IPS-20b (cell line): ENCODE measurements at regions not wholly inside any gene's neighbourhood (a gene's known extent, or its start where the extent isn't known, plus 50 kb on each side); places are given as distances from the start of the nearest gene placed in this dataset.

Experiments
- H3K27ac ChIP-seq: one replicate; pipeline ENCODE4 v1.5.1; 2013; ENCODE audit warnings: low read length
- H3K27me3 ChIP-seq: 2 replicates; pipeline ENCODE4 v1.6.1; 2013; ENCODE audit warnings: mild to moderate bottlenecking, low read length, inconsistent platforms; ENCODE audit not compliant: insufficient read depth
- H3K36me3 ChIP-seq: 2 replicates; pipeline ENCODE4 v1.6.1; 2013; ENCODE audit warnings: low read depth, mild to moderate bottlenecking, inconsistent platforms, low read length, moderate library complexity; ENCODE audit not compliant: insufficient read depth
- H3K4me1 ChIP-seq: 2 replicates; pipeline ENCODE4 v1.6.1; 2013; ENCODE audit warnings: mild to moderate bottlenecking, control low read depth, inconsistent platforms, low read length, moderate library complexity; ENCODE audit not compliant: insufficient read depth
- H3K4me3 ChIP-seq: 2 replicates; pipeline ENCODE4 v1.5.1; 2013; ENCODE audit warnings: mild to moderate bottlenecking, low read length, inconsistent platforms
- H3K9ac ChIP-seq: 2 replicates; pipeline ENCODE4 v1.6.1; 2013; ENCODE audit warnings: low read depth, mild to moderate bottlenecking, inconsistent platforms, low read length, moderate library complexity
- H3K9me3 ChIP-seq: 2 replicates; pipeline ENCODE4 v1.6.1; 2013; ENCODE audit warnings: mild to moderate bottlenecking, low read depth, low read length, inconsistent platforms; ENCODE audit not compliant: insufficient read depth

- Histone ChIP-seq H3K36me3 (no peaks in the 10 kb centered on the region), H3K27me3 (no peaks in the 10 kb centered on the region), H3K9ac (no peak overlapping the region), H3K4me3 (no peak overlapping the region), H3K27ac (no peak overlapping the region), H3K9me3 (no peaks in the 10 kb centered on the region), H3K4me1 (no peaks in the 10 kb centered on the region)
Observed at GRCh38 chr9:1434052-1434767, 384.1 kb downstream of the DMRT2 start.

DNA sequence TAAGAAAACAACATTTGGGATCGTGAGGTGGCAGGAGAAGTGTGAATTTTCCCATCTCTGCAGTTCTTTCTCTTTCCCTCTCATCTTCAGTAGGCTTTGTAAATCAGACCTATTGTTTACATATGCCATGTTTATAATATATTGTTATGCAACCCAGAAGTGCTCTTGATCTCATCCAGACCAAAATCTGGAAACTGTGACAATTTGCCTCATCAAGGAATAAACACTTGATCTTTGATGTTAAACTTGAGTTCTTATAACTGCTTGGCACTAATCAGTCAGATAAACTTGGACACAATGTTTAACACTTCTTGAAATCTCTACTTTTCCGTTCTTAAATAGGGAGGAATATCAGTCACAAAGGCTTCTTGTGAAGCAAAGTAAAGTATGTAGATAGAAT is 384.7 kb downstream of the DMRT2 start:
- Histone ChIP-seq H3K9ac (no peak overlapping the region), H3K4me1 (no peaks in the 10 kb centered on the region), H3K27me3 (no peaks in the 10 kb centered on the region), H3K36me3 (no peaks in the 10 kb centered on the region), H3K27ac (no peak overlapping the region), H3K9me3 (no peaks in the 10 kb centered on the region), H3K4me3 (no peak overlapping the region)

- H3K9ac ChIP-seq, result no peak overlapping the region
- no peak overlapping the region for H3K27ac ChIP-seq
- no peaks in the 10 kb centered on the region for H3K36me3 ChIP-seq
- H3K27me3 ChIP-seq, result no peaks in the 10 kb centered on the region
- H3K9me3 ChIP-seq, result no peaks in the 10 kb centered on the region
- H3K4me1 ChIP-seq, result no peaks in the 10 kb centered on the region
- H3K4me3 ChIP-seq, result no peak overlapping the region
Observed at GRCh38 chr9:1440256-1440655, 390.1 kb downstream of the DMRT2 start.

- H3K27me3 ChIP-seq, result no peaks in the 10 kb centered on the region
- H3K9me3 ChIP-seq, result no peaks in the 10 kb centered on the region
- no peaks in the 10 kb centered on the region for H3K4me1 ChIP-seq
- H3K36me3 ChIP-seq, result no peaks in the 10 kb centered on the region
- no peak overlapping the region for H3K27ac ChIP-seq
- H3K9ac ChIP-seq, result no peak overlapping the region
- H3K4me3 ChIP-seq, result no peak overlapping the region
Observed at GRCh38 chr9:1442105-1442504, 391.9 kb downstream of the DMRT2 start.

GRCh38 chr9:1443450-1443849 is 393.3 kb downstream of the DMRT2 start:
- H3K4me3 ChIP-seq, result no peak overlapping the region
- no peaks in the 10 kb centered on the region for H3K9me3 ChIP-seq

DNA sequence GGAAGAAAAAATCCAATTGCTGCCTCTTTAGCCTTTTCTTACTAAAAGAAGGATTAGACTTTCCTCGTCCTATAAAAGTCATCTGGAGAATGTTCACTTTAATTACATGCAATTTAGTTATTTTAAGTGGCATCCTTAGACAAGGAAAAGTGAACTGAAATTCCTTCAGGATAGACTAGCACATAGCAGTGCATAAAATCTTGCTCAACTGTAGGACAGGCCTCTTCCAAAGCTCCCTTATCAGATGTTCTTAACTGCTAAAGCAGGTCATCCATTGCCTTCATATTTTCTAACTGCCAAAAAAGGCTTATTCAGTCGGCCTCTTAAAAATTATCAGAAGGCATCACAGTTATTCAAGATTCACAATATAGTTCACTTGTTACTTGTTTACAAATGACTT is 396.5 kb downstream of the DMRT2 start:
- Histone ChIP-seq H3K9me3 (no peaks in the 10 kb centered on the region), H3K36me3 (no peaks in the 10 kb centered on the region), H3K27me3 (no peaks in the 10 kb centered on the region), H3K9ac (no peak overlapping the region), H3K4me1 (no peaks in the 10 kb centered on the region), H3K27ac (no peak overlapping the region), H3K4me3 (no peak overlapping the region)

More at GRCh38 chr9:1443450-1443849, 393.3 kb downstream of the DMRT2 start:
- Histone ChIP-seq H3K27me3 (no peaks in the 10 kb centered on the region), H3K9ac (no peak overlapping the region), H3K27ac (no peak overlapping the region), H3K36me3 (no peaks in the 10 kb centered on the region), H3K4me1 (no peaks in the 10 kb centered on the region)

DNA sequence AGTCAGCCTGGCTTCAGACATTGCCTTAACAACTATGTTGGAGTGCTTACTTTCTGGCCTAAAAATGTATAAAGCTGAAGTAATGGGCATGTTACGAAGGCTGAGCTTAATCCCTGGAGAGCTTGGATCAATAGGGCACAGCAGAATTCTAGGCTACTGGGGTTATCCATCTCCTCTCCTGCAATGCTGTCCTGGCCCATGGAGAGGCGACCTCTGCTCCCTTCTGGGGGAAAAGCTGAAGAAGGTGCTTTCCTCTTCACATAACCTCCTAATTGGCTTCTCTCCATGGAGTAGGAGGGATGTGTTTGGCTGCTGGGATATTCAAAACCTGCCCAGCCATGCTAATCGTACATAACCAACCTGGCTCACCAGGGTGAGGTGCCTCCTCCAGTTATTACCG is 403.5 kb downstream of the DMRT2 start:
- no peaks in the 10 kb centered on the region for H3K27me3 ChIP-seq
- H3K4me3 ChIP-seq, result no peak overlapping the region
- H3K27ac ChIP-seq, result no peak overlapping the region
- no peak overlapping the region for H3K9ac ChIP-seq
- no peaks in the 10 kb centered on the region for H3K4me1 ChIP-seq
- H3K9me3 ChIP-seq, result no peaks in the 10 kb centered on the region
- H3K36me3 ChIP-seq, result no peaks in the 10 kb centered on the region

DNA sequence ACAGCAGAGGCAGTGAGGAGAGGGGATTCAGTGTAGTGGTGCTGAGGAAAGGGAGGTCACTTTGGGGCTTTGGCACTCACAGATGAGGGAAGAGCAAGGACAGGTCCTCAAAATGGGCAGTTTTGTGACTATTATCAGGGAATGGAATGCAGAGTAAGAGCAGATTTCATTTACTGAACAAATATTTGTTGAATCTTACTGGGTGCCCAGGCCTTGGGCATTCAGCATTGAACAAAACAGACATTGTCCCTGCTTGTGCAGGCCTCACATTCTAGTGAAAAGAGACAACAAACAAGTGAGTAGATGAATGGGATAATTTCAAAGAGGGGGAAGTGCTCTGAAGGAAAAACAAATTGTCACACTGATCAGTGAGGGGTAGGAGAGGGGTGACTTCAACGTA is 404.1 kb downstream of the DMRT2 start:
- no peak overlapping the region for H3K4me3 ChIP-seq
- no peaks in the 10 kb centered on the region for H3K4me1 ChIP-seq
- no peak overlapping the region for H3K9ac ChIP-seq
- H3K9me3 ChIP-seq, result no peaks in the 10 kb centered on the region
- no peak overlapping the region for H3K27ac ChIP-seq
- no peaks in the 10 kb centered on the region for H3K36me3 ChIP-seq
- H3K27me3 ChIP-seq, result no peaks in the 10 kb centered on the region

DNA sequence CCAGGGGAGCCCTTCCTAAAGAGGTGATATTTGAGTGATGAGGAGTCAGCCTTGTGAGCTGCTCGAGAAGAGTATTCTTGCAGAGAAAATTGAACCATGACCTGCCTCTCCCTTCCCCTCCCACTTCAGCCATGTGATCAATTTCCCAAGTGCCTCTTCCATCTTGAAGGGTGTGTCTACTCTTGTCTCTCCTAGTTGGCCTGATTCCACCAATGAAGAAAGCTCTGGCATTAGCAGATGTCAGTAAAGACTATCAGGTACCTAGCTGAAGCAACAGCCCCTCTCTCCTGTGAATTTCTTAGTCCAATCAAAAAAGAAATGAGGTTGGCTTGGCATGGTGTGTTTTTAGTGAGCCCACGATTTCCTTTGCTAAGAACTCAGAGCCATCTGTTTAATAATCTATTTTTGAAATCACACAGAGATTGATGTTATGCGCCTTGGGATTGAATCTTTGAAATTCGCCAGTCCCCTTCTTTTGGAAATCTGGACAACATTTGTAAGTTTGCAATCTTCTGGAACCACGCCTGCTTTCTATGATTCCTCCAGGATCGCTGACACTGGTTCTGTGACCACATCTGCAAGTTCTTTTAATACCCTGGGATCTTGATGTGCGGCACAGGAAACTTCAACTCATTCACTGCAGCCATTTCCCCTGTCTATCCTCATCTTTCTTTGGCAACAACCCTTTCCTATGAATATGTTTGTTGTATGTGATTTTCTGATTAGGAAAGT is 404.6 kb downstream of the DMRT2 start:
- no peaks in the 10 kb centered on the region for H3K27me3 ChIP-seq
- H3K9me3 ChIP-seq, result no peaks in the 10 kb centered on the region
- H3K4me3 ChIP-seq, result no peak overlapping the region
- H3K36me3 ChIP-seq, result no peaks in the 10 kb centered on the region
- H3K9ac ChIP-seq, result no peak overlapping the region
- no peaks in the 10 kb centered on the region for H3K4me1 ChIP-seq
- H3K27ac ChIP-seq, result no peak overlapping the region

GRCh38 chr9:1455766-1456165 is 405.6 kb downstream of the DMRT2 start:
- H3K27me3 ChIP-seq, result no peaks in the 10 kb centered on the region
- no peak overlapping the region for H3K4me3 ChIP-seq
- no peak overlapping the region for H3K27ac ChIP-seq
- no peaks in the 10 kb centered on the region for H3K4me1 ChIP-seq
- H3K36me3 ChIP-seq, result no peaks in the 10 kb centered on the region
- H3K9ac ChIP-seq, result no peak overlapping the region
- H3K9me3 ChIP-seq, result no peaks in the 10 kb centered on the region

DNA sequence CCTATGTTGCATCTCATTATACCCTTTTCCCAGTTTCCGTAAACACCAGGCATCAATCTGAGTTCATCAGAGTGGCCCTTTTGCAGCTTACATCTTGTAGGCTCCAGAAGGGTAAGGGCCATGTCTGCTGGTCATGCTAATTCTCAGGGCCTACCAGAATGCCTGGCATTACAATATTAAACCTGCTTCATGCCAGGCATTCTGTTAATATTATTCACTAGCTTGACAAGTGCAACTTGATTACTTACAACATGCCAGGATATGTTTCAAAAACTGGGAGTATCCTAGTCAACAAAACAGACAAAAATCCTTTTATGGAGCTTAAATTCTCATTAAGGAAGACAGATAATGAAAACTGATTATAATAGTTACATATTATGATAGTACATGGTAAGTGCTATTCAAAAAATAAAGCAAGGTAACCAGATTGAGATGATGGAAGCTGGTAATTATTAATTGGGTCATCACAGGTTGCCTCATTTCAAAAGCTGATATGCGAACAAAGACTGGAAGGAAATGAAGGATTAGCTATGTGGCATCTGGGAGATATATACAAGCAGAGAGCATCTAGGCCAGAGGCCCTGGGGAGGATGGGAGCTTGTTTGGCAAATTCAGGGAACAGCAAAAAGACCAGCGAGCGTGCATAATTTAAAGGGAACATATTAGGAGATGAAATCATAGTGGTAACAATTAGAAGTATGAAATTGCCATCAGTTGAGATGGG is 406.3 kb downstream of the DMRT2 start:
- no peaks in the 10 kb centered on the region for H3K9me3 ChIP-seq
- no peak overlapping the region for H3K27ac ChIP-seq
- no peak overlapping the region for H3K9ac ChIP-seq
- H3K4me1 ChIP-seq, result no peaks in the 10 kb centered on the region
- no peaks in the 10 kb centered on the region for H3K27me3 ChIP-seq
- no peaks in the 10 kb centered on the region for H3K36me3 ChIP-seq
- no peak overlapping the region for H3K4me3 ChIP-seq

GRCh38 chr9:1457460-1457859 is 407.3 kb downstream of the DMRT2 start:
- Histone ChIP-seq H3K27ac (no peak overlapping the region), H3K4me1 (no peaks in the 10 kb centered on the region), H3K9me3 (no peaks in the 10 kb centered on the region), H3K4me3 (no peak overlapping the region), H3K9ac (no peak overlapping the region), H3K36me3 (no peaks in the 10 kb centered on the region), H3K27me3 (no peaks in the 10 kb centered on the region)
